Left ventricle myocardium inferior (tissue), 1 donor: ENCODE measurements at regions not wholly inside any gene's neighbourhood (a gene's known extent, or its start where the extent isn't known, plus 50 kb on each side); places are given as distances from the start of the nearest gene placed in this dataset.

ENCODE experiments used
- DNase-seq: peaks from one replicate; pipeline ENCODE4 v3.0.0-alpha.2; 2020
- H3K27ac ChIP-seq: fragments of 200-600 bp; replicated peaks from 2 replicates; pipeline ENCODE4 v1.8.0; 2021
- H3K27me3 ChIP-seq: fragments of 200-600 bp; 2 replicates; pipeline ENCODE4 v1.8.0; 2021; ENCODE audit warnings: low read depth
- H3K36me3 ChIP-seq: fragments of 200-600 bp; 2 replicates; pipeline ENCODE4 v1.8.0; 2021
- H3K4me1 ChIP-seq: fragments of 200-600 bp; 2 replicates; pipeline ENCODE4 v1.8.0; 2021
- H3K4me3 ChIP-seq: fragments of 200-600 bp; 2 replicates; pipeline ENCODE4 v1.8.0; 2021; ENCODE audit warnings: mild to moderate bottlenecking, moderate library complexity
- H3K9me3 ChIP-seq: fragments of 200-600 bp; replicated peaks from 2 replicates; pipeline ENCODE4 v1.8.0; 2021
- intact Hi-C: fragments of 100-400 bp; cut with micrococcal nuclease; formaldehyde crosslinking; loops from one replicate; pipeline ENCODE4 v1.11.0; 2022
- TF ChIP-seq, protein P1 (sequence below): fragments of 200-600 bp; IDR thresholded peaks from 2 replicates; pipeline ENCODE4 v1.8.0; 2021; ENCODE audit warnings: antibody characterized with exemption, mild to moderate bottlenecking, borderline replicate concordance
- donor health status: DM: no; HTN: yes; CAD: no; lungs with severe emphysema.

DNA sequence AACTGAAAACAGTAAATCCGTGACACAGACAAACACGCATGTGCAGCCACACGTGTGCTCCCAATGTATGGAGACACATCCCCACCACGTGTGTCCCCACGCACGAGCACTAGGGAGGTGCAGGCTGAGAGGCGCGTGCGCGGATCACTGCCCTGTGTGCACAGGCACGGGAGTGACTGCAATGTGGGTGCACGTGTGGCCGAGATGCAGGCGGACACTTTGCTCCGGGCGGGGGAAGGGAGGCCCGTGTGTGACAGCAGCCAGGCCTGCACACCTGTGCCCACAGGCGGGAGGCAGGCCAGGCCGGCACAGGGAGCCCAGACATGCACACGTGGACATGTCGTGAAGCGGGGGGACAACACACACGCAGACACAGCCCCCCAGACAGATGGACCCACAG, 77.0 kb downstream of the PTPRS start:
- DNase-seq = no peak
- intact Hi-C loops = no loop called here
- no peaks in the 10 kb centered on the region for H3K4me1 ChIP-seq

DNA sequence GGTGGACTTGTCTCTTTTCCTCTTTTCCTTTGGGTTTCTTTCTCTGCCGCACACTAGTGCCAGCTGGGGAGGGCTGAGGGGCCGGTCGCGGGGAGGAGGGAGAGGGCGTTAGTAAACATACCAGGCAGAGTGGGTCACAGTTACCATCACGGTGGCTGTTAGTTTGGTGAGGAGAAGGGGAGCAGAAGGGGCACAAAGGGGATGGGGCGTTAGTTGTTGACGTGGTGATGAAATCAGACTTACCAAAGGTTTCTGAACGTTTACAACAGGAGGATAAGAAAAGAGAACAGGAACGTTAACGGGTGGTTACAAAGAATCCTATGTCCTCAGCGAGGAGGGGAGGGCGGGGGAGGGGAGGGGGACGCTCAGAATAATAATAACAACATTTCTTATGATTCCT, 77.9 kb downstream of the PTPRS start:
- intact Hi-C loops = no loop called here
- H3K36me3 ChIP-seq = peaks cover 33% of the 10 kb centered on the region
- DNase-seq = no peak
- no peaks in the 10 kb centered on the region for H3K9me3 ChIP-seq
- no peak overlapping the region for H3K4me3 ChIP-seq
- TF ChIP-seq, protein P1, sequence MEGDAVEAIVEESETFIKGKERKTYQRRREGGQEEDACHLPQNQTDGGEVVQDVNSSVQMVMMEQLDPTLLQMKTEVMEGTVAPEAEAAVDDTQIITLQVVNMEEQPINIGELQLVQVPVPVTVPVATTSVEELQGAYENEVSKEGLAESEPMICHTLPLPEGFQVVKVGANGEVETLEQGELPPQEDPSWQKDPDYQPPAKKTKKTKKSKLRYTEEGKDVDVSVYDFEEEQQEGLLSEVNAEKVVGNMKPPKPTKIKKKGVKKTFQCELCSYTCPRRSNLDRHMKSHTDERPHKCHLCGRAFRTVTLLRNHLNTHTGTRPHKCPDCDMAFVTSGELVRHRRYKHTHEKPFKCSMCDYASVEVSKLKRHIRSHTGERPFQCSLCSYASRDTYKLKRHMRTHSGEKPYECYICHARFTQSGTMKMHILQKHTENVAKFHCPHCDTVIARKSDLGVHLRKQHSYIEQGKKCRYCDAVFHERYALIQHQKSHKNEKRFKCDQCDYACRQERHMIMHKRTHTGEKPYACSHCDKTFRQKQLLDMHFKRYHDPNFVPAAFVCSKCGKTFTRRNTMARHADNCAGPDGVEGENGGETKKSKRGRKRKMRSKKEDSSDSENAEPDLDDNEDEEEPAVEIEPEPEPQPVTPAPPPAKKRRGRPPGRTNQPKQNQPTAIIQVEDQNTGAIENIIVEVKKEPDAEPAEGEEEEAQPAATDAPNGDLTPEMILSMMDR = no peak
- no peaks in the 10 kb centered on the region for H3K27me3 ChIP-seq
- H3K4me1 ChIP-seq = no peaks in the 10 kb centered on the region
- no peak overlapping the region for H3K27ac ChIP-seq

More for the DNA sequence above, 77.0 kb downstream of the PTPRS start:
- Histone ChIP-seq H3K36me3 (peaks cover 25% of the 10 kb centered on the region), H3K9me3 (no peaks in the 10 kb centered on the region), H3K27me3 (no peaks in the 10 kb centered on the region), H3K27ac (no peak overlapping the region), H3K4me3 (no peak overlapping the region)
- TF ChIP-seq, protein P1 = no peak

DNA sequence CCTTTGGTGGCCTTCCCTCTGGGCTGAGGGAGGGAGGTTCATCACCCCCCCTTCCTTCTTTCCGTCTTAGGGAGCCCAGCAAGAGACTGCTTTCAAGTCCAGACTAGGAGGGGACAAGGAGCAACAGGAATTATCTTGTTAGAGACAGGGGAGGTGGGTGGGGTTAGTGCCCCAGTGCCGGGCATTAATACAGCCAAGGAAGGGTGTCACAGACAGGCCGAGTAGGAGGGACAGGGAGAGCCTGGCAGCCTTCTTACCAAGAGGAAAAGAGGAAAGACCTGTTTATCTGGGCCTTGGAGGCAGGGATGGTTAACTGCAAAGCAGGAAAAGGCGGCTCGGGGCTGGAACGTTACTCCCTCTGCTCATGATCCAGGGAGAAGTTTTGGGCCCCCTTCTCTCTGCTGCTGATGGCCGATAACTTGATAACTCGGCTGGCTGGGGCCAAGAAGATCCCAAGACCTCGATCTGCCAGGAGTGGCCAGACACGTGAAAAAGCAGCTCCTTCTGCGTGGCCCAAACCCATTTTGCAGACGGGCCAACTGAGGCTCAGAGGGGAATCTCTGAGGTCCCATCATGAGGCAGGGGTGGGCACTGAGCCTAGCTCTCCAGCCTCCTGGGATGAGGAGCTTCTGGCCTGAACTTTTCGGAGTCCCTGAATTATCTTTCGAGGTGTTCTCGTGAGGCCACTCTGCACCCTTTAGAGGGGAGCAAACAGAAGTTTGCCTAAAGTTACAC, 79.3 kb downstream of the PTPRS start:
- Histone ChIP-seq H3K27ac (no peak overlapping the region), H3K9me3 (peaks cover 5% of the 10 kb centered on the region), H3K4me1 (no peaks in the 10 kb centered on the region), H3K36me3 (peaks cover 47% of the 10 kb centered on the region), H3K27me3 (no peaks in the 10 kb centered on the region), H3K4me3 (no peak overlapping the region)
- TF ChIP-seq, protein P1 = no peak
- intact Hi-C loops = no loop called here
- no peak for DNase-seq

DNA sequence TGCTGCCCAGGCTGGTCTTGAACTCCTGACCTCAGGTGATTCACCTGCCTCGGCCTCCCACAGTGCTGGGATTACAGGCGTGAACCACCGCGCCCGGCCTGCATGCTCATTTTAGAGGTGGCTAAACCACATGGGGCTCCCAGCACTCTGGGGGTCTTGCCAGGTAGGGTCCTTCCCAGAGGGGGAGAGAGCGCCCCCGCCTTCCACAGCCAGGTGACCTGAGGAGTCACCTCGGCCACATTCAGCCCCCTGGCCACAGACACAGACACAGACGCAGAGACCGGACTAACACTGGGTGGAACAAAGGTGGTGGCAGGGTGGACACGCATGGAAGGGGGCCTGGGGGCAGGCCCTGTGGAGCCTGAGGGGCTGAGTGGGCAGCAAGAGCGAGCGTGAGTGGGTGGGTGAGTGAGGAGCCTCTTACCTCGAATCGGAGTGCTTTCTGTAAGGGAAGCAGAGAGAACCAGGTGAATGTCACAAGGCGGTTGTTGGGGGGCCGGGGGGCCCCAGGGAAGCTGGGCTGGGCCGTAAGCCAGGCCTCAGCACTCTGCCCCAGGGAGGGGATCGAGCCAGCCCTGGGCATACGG, 80.1 kb downstream of the PTPRS start:
- DNase-seq = no peak
- Histone ChIP-seq H3K27me3 (no peaks in the 10 kb centered on the region), H3K4me3 (no peak overlapping the region), H3K36me3 (peaks cover 55% of the 10 kb centered on the region), H3K4me1 (no peaks in the 10 kb centered on the region), H3K27ac (no peak overlapping the region), H3K9me3 (peaks cover 14% of the 10 kb centered on the region)
- intact Hi-C loops = no loop called here
- TF ChIP-seq, protein P1 = no peak

DNA sequence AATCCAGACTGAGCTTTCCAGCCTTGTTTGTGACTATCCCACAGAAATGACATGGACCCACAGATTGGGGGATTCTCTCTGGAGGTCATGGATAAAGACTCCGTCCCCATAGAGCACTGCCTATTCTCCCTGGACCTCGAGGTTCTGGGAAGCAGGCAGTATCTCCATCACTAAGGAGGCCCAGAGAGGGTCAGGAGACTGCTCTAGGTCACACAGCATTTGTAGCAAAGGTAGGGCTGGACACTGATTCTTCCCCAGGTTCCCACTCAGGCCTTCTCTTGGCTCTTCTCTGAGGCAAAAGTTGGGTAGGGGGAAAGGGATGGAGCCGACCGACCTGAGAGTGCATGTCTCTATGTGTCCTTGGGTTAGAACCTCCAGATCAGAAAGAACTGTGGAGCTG, 80.9 kb downstream of the PTPRS start:
- TF ChIP-seq, protein P1 = no peak
- no peak overlapping the region for H3K4me3 ChIP-seq
- H3K4me1 ChIP-seq = no peaks in the 10 kb centered on the region
- no peak overlapping the region for H3K27ac ChIP-seq
- intact Hi-C loops = no loop called here
- DNase-seq = no peak
- H3K27me3 ChIP-seq = no peaks in the 10 kb centered on the region
- H3K36me3 ChIP-seq = peaks cover 63% of the 10 kb centered on the region
- H3K9me3 ChIP-seq = peaks cover 21% of the 10 kb centered on the region
